Breast epithelium (tissue), 4 donors: ENCODE measurements at regions not wholly inside any gene's neighbourhood (a gene's known extent, or its start where the extent isn't known, plus 50 kb on each side); places are given as distances from the start of the nearest gene placed in this dataset.
"Not testable (repeated sequence)": the region's sequence is repeated elsewhere in the genome, so short reads cannot be mapped to it uniquely, and the experiment has no call there.

Experiments
- DNase-seq, 2 donors: peaks; one replicate each; pipeline ENCODE4 v3.0.0-alpha.2; 2019; ENCODE audit warnings: low spot score in 2 of 2
- H3K27ac ChIP-seq, 2 donors: fragments of 200-600 bp; sonication (generic) in 1 of 2; one replicate each; pipeline ENCODE4 v1.5.1; 2016 to 2019; ENCODE audit warnings: mild to moderate bottlenecking in 1 of 2
- H3K27me3 ChIP-seq, 2 donors: fragments of 200-600 bp; sonication (generic) in 1 of 2; one replicate each; pipeline versions ENCODE4 v1.5.1 to v1.6.0; 2017 to 2019; ENCODE audit warnings: control low read depth in 1 of 2, mild to moderate bottlenecking in 1 of 2
- H3K36me3 ChIP-seq: fragments of 200-600 bp; one replicate; pipeline ENCODE4 v1.5.1; 2019
- H3K4me1 ChIP-seq, 2 donors: fragments of 200-600 bp; sonication (generic); one replicate each; pipeline ENCODE4 v1.5.1; 2016 to 2019; ENCODE audit warnings: control low read depth in 1 of 2
- H3K4me3 ChIP-seq, 3 donors: fragments of 200-600 bp; sonication (generic); 1 replicate in 2 of 3; 2 replicates in 1 of 3; pipeline ENCODE4 v1.5.1; 2016 to 2019; ENCODE audit warnings: mild to moderate bottlenecking in 3 of 3, moderate library complexity in 2 of 3
- H3K9me3 ChIP-seq, 2 donors: fragments of 200-600 bp; sonication (generic) in 1 of 2; one replicate each; pipeline ENCODE4 v1.5.1; 2016 to 2019; ENCODE audit warnings: control low read depth in 1 of 2
- POLR2A ChIP-seq: fragments of 450-650 bp; IDR thresholded peaks from one replicate; pipeline ENCODE4 v1.6.1; 2016; ENCODE audit warnings: antibody characterized with exemption, mild to moderate bottlenecking, moderate library complexity
- POLR2AphosphoS5 ChIP-seq, 3 donors: sonication (generic); formaldehyde crosslinking; IDR thresholded peaks; one replicate each; pipeline ENCODE4 v1.6.1; 2017; ENCODE audit warnings: antibody characterized with exemption in 3 of 3
- intact Hi-C: fragments of 100-400 bp; cut with DNase I; formaldehyde crosslinking; loops from one replicate; pipeline ENCODE4 v1.15.1; 2023; ENCODE audit warnings: low total_unique reads
- TF ChIP-seq, protein P1 (sequence below), 3 donors: fragments of 450-650 bp; IDR thresholded peaks; one replicate each; pipeline ENCODE4 v1.5.1; 2016 to 2017; ENCODE audit warnings: antibody characterized with exemption in 3 of 3, mild to moderate bottlenecking in 3 of 3, moderate library complexity in 3 of 3

DNA sequence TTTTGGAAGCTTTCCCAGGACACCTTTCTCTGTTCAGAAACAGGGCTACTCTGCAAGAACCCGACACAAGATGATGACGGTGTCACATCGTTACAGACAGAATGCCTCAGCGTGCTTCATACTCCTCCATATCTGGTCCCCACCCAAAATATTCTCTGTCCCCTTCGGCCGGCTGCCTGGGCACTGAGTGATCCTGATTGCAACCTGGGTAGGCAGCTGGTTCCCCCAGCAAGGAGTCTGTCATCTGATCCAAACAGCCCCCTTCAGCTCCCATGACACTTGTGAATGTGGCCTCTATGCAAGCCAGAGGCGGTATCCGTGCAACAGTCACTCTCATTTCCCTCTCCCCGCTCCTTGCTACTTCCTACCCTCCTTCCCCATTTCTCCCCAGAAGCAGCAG is 431.7 kb upstream of the B3GAT1 start:
- H3K36me3 ChIP-seq: no peaks in the 10 kb centered on the region
- peaks cover 0 to 18% of the 10 kb centered on the region in 2 donors for H3K27me3 ChIP-seq
- no peak overlapping the region for H3K27ac ChIP-seq
- intact Hi-C loops: no loop called here
- no peaks in the 10 kb centered on the region for H3K4me1 ChIP-seq
- no peaks in the 10 kb centered on the region for H3K9me3 ChIP-seq
- H3K4me3 ChIP-seq: no peak overlapping the region
- TF ChIP-seq POLR2AphosphoS5 (IDR thresholded peaks at IDR 0.05) (no peak), POLR2A (no peak)
- TF ChIP-seq, protein P1, sequence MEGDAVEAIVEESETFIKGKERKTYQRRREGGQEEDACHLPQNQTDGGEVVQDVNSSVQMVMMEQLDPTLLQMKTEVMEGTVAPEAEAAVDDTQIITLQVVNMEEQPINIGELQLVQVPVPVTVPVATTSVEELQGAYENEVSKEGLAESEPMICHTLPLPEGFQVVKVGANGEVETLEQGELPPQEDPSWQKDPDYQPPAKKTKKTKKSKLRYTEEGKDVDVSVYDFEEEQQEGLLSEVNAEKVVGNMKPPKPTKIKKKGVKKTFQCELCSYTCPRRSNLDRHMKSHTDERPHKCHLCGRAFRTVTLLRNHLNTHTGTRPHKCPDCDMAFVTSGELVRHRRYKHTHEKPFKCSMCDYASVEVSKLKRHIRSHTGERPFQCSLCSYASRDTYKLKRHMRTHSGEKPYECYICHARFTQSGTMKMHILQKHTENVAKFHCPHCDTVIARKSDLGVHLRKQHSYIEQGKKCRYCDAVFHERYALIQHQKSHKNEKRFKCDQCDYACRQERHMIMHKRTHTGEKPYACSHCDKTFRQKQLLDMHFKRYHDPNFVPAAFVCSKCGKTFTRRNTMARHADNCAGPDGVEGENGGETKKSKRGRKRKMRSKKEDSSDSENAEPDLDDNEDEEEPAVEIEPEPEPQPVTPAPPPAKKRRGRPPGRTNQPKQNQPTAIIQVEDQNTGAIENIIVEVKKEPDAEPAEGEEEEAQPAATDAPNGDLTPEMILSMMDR (IDR thresholded peaks at IDR 0.05): no peak
- DNase-seq: no peak

DNA sequence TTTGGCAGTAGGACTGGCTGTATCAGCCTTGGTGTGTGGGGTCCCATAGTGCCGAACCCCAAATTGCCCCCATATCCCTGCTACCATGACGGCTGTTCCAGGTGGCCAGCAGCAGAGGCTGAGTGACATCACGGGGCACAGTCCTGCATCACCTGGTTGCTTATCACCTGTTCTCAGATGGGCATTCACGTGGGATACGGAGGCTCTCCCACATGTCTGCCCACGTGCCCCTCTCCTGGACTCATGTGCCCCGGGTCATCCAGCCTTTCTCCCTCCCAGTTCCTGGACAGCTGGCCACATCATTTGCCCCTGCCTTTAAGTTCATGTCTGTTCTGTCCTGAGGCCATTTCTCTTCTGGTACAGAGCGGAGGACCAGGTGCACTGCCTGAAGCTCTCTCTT is 431.0 kb upstream of the B3GAT1 start:
- H3K36me3 ChIP-seq: no peaks in the 10 kb centered on the region
- peaks cover 0 to 18% of the 10 kb centered on the region in 2 donors for H3K27me3 ChIP-seq
- no peak overlapping the region for H3K27ac ChIP-seq
- H3K4me3 ChIP-seq: no peak overlapping the region
- H3K9me3 ChIP-seq: no peaks in the 10 kb centered on the region
- TF ChIP-seq POLR2A: no peak
- no peak for TF ChIP-seq POLR2AphosphoS5 (IDR thresholded peaks at IDR 0.05)
- TF ChIP-seq, protein P1 (IDR thresholded peaks at IDR 0.05): no peak
- H3K4me1 ChIP-seq: no peaks in the 10 kb centered on the region
- no peak for DNase-seq
- intact Hi-C loops: no loop called here

GRCh38 chr11:134841972-134842371 is 429.9 kb upstream of the B3GAT1 start:
- Histone ChIP-seq H3K9me3 (no peaks in the 10 kb centered on the region), H3K27me3 (peaks cover 0 to 18% of the 10 kb centered on the region in 2 donors), H3K36me3 (no peaks in the 10 kb centered on the region), H3K27ac (no peak overlapping the region), H3K4me1 (no peaks in the 10 kb centered on the region), H3K4me3 (no peak overlapping the region)
- TF ChIP-seq POLR2A: no peak
- TF ChIP-seq, protein P1 (IDR thresholded peaks at IDR 0.05): no peak
- no peak for TF ChIP-seq POLR2AphosphoS5 (IDR thresholded peaks at IDR 0.05)
- intact Hi-C loops: no loop called here
- DNase-seq: no peak

DNA sequence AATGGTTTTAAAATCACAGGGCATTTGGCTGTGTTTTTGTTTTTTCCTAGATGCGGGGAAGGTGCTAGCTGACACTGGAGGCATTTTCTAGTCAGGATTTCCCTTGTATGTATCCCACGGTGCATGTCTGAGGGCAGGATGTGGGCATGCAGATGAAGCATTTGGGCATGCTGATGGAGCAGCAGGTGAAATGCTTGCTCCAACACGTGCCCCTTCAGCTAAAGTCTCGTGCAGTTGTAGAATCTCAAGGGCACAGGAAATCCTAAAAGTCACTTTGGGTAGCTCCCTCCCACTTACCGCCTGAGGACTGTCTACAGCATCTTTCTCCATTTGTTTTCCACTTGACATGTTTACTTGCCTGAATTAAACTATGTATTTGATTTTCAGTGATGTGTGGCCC is 429.4 kb upstream of the B3GAT1 start:
- no peaks in the 10 kb centered on the region for H3K9me3 ChIP-seq
- no peak for TF ChIP-seq POLR2A
- TF ChIP-seq POLR2AphosphoS5 (IDR thresholded peaks at IDR 0.05): no peak
- TF ChIP-seq, protein P1 (IDR thresholded peaks at IDR 0.05): no peak
- intact Hi-C loops: no loop called here
- no peak overlapping the region for H3K27ac ChIP-seq
- no peaks in the 10 kb centered on the region for H3K36me3 ChIP-seq
- no peak overlapping the region for H3K4me3 ChIP-seq
- H3K27me3 ChIP-seq: peaks cover 0 to 18% of the 10 kb centered on the region in 2 donors
- H3K4me1 ChIP-seq: no peaks in the 10 kb centered on the region
- no peak for DNase-seq

DNA sequence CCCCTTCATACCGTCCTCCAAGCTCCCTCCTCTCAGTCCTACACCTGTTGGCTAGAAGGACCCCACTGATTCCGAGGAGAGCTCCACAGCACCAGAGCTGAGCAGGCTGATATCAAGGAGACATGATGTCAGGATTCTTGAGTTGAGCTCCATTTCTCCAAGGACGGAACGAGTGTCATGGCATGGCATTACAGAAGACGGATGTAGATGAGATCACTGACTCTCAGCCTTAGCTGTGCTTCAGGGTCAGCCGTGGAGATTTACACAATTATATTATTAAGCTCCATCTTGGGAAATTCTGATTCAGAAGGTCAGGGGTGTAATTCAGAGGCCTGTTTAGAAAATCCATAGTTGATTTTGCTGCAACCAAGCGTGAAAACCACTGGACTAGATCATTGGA is 428.9 kb upstream of the B3GAT1 start:
- Histone ChIP-seq H3K27me3 (peaks cover 0 to 18% of the 10 kb centered on the region in 2 donors), H3K36me3 (no peaks in the 10 kb centered on the region), H3K9me3 (no peaks in the 10 kb centered on the region), H3K4me3 (no peak overlapping the region), H3K4me1 (no peaks in the 10 kb centered on the region), H3K27ac (no peak overlapping the region)
- no peak for DNase-seq
- TF ChIP-seq POLR2AphosphoS5 (IDR thresholded peaks at IDR 0.05): no peak
- TF ChIP-seq, protein P1 (IDR thresholded peaks at IDR 0.05): no peak
- intact Hi-C loops: no loop called here

DNA sequence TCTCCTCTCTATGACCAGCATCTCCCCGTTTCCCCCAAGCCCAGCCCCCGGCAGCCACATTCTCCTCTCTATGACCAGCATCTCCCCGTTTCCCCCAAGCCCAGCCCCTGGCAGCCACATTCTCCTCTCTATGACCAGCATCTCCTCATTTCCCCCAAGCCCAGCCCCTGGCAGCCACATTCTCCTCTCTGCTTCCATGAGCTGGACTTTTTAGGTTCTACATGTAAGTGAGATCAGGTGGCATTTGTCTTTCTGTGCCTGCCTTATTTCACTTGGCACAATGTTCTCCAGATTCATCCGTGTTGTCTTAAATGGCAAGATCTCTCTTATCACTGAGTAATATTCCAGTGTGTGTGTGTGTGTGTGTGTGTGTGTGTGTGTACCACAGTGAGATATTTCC is 428.1 kb upstream of the B3GAT1 start:
- H3K27ac ChIP-seq, H3K4me3 ChIP-seq, DNase-seq, intact Hi-C loops, H3K9me3 ChIP-seq, H3K4me1 ChIP-seq, H3K36me3 ChIP-seq: not testable (repeated sequence)
- H3K27me3 ChIP-seq: peaks cover 0 to 18% of the 10 kb centered on the region in 2 donors
